ENCODE measurements at regions not wholly inside any gene's neighbourhood (a gene's known extent, or its start where the extent isn't known, plus 50 kb on each side); places are given as distances from the start of the nearest gene placed in this dataset.

DNA sequence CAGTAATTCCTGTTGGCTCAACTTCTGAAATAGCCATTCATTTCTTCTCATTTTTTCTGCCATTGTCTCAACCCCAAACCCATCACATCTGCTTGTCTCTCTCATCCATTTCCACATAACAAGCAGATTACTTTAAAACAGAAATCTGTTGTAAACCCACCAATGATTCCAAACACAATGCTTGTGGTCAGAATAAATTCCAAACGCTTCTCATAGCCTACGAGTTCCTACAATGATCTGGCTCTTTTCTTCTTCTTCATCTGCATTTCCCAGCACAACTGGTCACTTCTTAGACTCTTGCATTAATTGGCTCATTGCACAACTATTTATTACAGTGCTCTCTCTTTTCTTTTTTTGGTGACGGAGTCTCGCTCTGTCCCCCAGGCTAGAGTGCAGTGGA lies 364.1 kb downstream of the GATA3 start:
- DNase-seq (ENCODE audit: low spot score): no peak

DNA sequence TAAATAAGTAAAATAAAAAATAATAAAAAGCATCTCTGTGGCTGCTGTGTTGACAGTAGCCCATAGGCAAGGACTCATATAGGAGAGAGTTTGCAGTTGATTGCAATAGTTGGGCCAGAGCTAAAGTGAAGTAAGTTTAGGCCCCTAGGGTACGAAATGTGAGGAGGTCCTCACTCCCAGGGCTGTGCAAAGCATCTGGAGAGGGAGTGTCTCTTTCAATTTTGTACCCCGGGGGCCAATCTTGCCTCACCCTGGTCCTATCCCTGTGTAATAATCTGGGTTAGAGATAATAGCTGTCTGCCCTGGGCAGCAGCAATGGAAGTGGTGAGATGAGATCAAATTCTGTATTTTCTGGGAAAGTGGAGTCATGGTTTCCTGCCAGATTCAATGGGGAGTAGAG lies 365.7 kb downstream of the GATA3 start:
- DNase-seq (ENCODE audit: low spot score): no peak

DNA sequence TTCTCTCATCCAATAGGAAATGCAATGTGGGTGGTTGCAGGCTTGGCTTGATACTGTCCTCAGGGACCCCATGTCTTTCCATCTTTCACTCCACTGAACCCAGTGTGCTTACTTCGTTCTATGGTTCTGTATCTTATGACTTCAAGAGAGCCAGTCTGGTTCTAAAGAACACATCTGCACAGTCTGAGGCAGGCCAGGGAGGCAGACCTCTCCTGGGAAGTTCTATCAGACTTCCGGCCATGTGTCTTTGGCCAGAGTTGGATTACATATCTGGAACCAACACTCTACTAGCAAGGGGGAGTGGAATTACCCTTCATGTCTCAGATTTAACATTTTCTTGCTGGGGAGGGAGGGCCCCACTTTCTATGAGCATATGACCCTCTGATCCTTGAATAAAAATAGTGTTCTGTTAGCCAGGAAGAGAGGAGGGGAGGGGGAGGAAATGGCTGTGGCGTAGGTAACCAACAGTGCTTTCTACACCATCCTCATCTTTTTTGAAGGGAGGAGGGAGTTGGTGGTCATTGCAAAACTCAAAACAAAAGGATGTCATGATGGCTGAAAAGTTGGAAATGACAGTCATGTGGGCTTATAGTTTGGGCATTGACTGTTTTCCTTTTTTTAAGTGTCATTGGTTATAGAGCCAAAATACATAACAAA lies 370.2 kb downstream of the GATA3 start:
- DNase-seq (ENCODE audit: low spot score): no peak

DNA sequence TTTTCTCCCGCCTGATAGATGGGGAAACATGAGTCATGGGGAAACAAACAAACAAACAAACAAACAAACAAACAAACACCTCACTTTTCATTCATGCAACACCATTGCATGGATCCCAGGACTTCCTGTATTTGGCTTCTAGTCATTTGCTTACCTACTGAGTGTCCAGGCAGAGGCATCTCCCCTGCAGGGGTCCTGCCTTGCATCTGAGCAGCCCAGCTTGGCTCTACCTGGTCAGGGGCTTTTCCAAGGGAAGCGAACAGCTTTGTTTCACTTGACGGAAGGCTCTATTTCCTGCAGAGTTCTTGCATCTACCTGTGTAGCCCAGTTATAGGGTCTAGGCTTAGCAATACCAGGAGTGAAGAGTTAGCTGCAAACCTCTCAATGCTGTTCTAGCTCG lies 374.2 kb downstream of the GATA3 start:
- DNase-seq (ENCODE audit: low spot score): no peak

DNA sequence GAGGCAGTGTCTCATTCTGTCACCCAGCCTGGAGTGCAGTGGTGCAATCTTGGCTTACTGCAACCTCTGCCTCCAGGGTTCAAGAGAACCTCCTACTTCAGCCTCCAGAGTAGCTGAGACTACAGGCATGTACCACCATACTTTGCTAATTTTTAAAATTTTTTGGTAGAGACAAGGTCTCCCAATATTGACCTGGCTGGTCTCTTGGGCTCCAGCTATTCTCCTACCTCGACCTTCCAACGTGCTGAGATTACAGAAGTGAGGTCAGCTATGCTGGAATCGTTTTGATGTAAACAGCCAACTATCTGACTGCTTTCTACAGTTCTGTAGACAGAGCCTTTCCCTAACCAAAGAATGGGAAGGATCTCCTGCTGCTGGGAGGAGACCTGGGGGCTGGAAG lies 375.8 kb downstream of the GATA3 start:
- DNase-seq (ENCODE audit: low spot score): no peak

DNA sequence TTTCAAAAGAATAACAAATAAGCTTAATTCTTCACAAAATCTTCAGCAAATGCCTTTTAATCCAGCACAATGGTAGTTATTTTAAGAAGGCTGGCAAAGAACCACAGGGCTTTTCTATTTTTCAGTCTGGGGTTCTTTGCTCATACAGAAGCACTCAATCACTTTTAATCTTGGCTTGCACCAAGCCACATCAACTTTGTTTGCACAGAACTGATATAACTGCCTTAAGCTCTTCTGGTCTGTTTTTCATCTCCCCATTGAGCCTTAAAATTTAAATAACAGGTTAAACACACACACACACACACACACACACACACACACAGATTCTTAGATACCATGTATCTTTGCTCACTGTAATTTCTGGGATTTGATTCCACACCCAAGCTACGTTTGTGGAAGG lies 377.0 kb downstream of the GATA3 start:
- DNase-seq (ENCODE audit: low spot score): no peak

DNA sequence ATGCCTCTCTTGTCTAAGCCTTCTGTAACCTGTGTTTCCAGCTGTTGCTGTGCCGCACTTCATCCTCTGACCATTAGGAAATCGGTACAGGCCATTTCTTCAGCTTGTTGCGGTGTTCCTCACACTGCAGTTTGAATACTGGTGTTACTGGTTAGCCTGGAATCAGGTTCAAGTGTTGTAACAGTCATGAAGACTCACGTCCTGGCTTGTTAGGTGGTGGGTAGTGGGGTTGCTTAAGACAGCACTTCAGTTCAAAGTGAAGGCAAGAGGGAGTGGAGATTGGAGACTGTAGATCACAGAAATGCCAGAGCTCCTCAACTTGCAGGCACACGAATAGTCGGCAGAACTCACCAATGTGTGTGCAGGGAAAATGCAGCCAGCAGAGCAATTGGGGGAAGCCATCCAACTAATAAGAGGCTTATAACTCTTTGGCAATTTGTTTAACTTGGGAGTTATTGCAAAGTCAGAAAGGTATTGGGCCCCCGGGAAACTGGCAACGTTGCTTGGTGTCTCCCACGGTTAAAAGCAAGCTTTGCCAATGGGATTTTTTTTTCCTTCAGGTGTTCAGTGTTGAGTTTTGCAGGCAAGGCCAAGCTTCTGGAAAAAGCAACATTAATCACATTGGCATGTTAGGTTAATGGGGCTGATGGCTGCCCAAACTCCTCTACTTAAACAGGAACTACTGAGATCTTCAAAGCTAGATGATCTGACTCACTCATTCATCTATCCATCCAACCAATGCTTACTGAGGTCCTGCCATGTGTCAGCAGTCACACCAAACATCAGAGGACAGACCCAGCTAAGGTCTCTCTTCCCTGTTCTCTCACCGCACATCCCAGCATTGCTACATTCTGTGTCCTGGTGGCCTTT lies 380.9 kb downstream of the GATA3 start:
- DNase-seq (ENCODE audit: low spot score): no peak

DNA sequence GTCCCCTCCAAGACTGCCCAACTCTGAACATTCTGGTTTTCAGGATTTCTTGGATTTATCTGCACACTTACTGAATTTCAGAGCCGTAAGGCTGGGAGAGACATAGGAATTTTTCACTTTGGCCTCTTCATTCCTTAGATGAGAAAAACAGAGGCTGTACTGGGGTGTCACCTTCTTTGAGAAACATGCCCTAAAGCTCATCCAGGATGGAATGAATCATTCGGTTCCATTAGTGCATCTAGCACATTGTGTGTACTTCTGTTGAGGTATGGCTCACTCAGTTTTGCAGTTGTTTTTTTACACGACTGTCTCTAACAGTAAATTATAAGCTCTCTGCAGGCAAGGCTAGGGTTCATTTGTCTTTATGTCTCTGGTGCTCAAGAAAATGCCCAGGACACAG lies 383.4 kb downstream of the GATA3 start:
- no peak for DNase-seq (ENCODE audit: low spot score)

DNA sequence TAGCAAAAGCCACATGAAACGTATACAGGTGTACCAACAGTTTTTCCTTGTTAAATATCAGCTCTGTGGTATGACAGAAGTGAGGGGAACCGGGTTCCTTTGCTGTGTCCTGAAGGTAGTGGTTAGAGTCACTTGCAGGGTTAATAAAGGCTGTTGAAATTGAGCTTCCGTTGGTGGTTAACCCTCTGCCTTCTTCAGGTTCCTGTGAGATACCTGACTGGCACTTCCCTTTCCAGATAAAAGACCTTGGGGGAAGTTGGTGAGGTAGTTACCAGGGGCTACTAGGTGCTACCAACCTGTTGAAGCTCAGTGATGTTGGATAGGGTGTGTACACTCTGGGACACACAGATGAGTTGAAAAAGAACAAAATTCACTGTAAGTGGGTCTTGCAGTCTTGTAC lies 384.1 kb downstream of the GATA3 start:
- DNase-seq (ENCODE audit: low spot score): no peak

DNA sequence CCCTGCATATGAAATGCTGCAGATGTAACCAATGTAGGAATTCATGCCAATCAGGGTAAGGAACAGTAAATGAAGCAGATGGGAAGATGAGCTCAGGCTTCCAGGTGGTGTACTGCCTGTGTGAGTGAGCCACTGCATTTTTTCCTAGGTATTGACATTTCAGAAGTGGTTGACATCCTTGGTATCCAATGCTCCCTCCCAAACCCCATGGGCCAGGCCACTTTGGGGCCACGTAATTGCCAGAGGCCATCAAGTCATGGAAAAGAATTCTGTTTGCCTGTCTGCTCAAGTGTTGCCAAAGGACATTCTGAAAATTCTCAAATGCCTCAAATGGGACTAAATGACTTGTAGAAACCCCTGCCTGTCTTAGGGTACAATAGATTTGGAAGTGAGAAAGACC lies 384.6 kb downstream of the GATA3 start:
- no peak for DNase-seq (ENCODE audit: low spot score)

DNA sequence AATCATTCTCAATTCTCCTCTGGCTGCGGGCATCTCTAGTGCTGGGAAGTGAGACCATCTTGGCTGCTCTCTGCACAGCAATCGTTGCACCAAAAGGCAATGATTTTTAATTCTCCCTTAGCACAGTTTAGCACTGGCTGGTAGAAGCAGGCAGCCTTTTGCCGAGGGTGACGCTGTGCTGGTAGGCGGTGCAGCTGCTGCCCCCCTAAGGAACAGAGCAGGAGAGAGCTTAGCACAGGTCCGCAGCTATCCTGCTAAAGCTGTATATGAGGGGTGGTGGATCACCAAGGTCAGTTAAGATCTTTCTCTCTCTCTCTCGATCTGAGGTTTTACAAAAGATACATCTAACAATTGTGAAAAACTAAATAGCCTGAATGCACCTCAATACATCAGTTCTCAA lies 390.1 kb downstream of the GATA3 start:
- no peak for DNase-seq (ENCODE audit: low spot score)

DNA sequence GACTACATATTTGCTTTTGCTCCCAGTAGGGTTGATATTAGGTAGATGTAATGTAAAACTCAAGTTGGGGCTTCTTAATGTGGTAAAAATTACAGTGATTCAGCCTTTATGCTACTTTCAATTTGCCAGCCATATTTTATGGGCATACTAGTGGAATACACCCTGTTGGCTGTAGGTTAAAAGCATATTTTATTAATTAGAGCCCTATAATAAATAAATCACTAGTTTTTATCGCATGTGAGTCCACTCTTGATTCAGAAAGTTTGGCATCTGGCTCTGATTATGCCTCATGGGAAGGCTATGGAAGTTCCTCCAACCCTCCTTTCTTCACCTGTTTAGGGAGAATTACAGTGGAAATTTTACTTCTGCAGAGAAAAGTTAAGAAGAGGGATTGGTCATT lies 390.9 kb downstream of the GATA3 start:
- no peak for DNase-seq (ENCODE audit: low spot score)

DNA sequence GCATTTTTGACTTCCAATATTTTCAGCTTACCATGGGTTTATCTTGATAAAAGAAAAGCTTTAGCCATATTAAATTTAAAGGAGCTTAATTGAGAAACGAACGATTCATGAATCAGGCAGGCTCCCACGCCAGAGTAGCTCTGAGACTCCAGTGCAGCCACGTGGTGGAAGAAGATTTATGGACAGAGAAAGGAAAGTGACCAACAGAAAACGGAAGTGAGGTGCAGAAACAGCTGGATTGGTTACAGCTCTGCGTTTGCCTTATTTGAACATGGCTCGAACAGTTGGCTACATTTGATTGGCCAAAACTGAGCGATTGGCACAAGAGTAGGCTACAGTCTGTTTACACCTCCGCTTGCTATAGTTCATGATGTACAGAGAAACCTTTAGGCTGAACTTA lies 395.4 kb downstream of the GATA3 start:
- peak; percentile 40 for DNase-seq (ENCODE audit: low spot score)

DNA sequence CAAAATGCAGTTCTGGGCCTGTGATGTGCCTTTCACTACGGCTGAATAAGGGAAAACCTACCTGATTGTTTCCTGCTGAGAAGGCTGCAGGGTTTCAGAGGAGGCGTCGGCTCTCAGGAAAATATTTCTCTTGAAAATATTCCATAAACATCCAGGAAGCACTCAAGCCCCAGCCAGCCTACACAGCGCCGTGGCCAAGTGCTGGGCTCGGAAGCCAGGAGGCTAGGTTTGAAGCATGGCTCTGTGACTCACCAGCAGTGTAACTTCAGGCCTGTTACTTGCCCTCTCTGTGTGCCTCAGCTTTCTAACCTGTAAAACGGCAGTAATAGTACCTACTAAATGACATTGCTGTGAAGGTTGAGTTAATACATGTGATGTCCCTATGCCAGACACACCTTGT lies 399.1 kb downstream of the GATA3 start:
- DNase-seq (ENCODE audit: low spot score): no peak

DNA sequence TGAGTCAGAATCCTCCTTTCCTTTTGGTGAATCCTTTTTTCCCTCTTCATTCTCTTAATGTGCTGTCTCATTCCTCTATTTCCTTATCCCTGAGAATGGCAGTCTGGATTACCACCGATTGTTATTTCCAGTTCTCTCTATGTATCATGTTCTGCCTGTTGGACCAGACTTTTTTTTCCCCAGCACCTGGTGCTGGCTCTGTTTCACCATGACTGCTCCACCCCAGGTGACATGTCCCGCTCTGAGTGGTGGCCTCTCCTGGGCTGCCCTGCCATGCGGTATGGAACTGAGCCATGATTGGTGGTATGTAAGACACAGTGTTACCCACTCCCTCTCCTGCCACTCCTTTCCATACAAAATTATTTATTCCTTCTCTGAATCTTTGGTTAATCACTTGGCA lies 399.9 kb downstream of the GATA3 start:
- no peak for DNase-seq (ENCODE audit: low spot score)

DNA sequence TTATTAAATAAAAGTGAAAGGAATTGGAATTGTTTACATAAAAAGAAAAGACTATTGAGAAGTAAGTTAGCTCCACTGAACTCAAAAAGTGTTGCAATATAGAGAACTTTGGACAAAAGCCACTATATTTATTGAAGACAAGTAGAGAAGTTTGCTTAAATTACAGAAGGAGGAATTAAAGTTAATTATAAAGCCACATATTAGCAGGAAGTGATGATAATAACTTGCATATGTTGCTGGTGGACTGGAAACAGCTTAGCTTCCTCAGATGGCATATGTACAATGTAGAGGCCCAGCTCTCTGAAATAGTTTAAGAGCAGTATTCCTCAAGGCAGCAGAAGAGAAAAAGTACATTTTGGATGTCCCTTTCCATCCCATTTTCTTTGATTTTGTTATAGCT lies 400.7 kb downstream of the GATA3 start:
- DNase-seq (ENCODE audit: low spot score): no peak

DNA sequence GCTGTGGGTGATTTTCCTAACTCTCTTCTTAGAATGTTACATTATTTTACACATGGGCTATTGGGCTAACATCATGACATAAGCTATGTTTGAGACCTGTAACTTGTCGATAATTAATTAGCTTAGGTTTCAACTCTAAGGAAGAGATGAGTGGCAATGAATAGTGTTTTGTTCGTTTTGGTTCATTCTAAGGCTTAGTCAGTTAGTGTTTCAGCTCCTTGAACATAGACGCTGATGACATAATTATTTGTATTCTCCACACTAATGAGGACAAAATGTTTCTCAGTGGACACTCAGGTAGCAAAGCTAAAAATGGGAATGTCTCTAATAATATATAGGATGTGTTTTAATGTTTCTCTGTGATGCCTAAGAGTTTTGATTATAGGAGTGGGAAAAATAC lies 401.9 kb downstream of the GATA3 start:
- no peak for DNase-seq (ENCODE audit: low spot score)

DNA sequence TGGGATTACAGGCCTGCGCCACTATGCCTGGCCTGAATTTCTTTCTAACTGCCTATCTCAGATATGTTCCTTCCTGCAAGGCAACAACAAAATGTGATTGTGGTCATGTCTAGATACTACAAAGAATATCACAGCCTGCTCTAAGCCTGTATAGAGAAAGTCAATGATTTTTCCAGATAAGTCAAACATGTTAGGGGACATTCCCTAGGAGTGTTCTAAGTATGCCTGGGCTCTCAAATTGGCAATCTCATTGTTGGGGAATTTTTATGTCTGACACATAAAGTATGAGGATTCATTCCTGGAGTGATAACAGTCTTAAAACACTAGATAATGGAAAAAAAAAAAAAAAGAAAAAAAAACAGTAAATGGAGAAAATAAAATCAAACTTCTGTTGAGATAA lies 406.1 kb downstream of the GATA3 start:
- no peak for DNase-seq (ENCODE audit: low spot score)

DNA sequence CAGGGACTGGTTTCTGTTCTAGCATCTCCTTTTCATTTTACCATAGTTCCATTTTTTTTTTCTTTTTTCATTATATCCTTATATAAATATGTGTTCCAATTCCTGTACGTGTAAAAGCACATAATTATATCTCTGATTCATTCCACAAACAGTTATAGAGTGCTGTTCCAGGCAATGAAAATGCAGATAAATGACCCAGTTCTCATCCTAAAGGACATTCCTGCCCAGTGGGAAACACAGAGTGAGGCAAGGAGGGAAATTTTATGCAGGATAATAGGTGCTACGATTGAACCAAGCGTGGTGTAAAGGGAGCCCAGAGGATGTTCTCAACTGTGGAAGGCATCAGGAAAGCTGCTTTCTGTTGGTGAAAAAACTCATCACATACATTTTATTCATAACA lies 408.1 kb downstream of the GATA3 start:
- peak; percentile 10 for DNase-seq (ENCODE audit: low spot score)

DNA sequence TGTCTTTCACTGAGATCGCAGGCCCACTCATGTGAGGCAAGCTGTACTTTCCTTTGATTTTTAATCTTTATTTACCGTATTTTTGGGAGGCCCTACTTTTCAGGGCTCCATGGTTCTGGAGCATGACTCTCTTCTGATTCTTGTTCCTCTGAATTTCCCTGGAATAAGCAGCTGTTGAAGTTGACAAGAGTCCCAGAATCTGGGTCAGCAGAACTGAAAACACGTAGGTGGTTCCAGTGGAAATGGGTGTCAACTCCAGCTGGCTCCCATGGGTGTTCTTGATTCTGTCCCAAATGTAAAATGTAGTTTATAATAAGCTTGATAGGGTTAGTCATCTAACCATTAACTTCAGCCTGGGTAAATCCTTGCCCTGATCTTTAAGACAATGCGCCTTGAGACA lies 409.4 kb downstream of the GATA3 start:
- no peak for DNase-seq (ENCODE audit: low spot score)

DNA sequence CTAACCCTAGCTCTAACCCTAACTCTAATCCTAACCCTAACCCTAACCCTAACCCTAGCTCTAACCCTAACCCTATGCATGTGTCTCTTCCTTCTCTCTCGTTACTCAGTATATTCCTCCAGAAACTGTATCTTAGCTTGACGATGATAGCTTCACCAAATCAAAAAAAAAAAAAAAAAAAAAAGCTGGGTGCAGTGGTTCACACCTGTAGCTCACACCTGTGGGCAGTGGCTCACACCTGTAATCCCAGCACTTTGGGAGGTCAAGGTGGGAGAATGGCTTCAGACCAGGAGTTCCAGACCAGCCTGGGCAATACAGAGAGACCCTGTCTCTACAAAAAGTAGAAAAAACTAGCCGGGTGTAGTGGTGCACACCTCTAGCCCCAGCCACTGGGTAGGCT lies 414.0 kb downstream of the GATA3 start:
- no peak for DNase-seq (ENCODE audit: low spot score)

DNA sequence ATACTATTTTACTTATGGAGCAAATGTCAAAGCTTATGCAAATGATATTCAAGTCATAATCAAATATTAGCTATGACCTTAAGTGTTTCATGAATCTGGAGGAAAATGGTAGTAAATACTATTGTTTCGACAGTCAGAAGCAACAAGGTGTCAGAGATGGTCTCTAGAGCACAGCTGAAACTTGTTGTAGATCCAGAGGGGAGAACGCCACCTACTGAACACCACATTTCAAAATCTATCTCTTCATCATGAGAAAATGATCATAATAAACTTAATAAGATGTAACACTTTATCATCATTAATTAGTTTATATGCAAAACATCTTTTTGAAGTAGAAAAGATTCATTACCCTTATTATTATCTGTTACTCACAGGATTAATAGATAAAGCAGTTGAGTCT lies 418.7 kb downstream of the GATA3 start:
- no peak for DNase-seq (ENCODE audit: low spot score)

DNA sequence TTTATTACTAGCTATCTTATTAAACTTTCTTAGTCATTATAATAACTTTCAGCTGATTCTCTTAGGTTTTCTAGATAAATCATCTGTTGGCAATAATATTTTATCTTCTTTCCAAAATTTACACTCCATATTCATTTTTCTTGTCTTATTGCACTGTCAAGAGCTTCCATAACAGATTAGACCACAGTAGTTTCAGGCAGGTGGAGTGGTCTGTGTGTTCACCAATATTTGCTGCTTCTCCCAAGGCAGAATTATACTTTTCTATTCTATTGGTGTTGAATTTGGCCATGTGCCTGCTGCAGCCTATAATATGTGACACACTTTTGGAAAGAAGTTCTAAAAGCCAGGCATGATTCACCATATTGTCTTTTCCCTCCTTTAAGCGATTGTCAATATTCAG lies 422.8 kb downstream of the GATA3 start:
- DNase-seq (ENCODE audit: low spot score): no peak
